ENCODE measurements at regions not wholly inside any gene's neighbourhood (a gene's known extent, or its start where the extent isn't known, plus 50 kb on each side); places are given as distances from the start of the nearest gene placed in this dataset.

- TF ChIP-seq CTCF (conservative IDR thresholded peaks at IDR 0.05; ENCODE audit: low read depth, low read length) = no peak
- H3K4me3 ChIP-seq (ENCODE audit: low read depth, low read length) = no peak overlapping the region
- no peak for DNase-seq (ENCODE audit: low read depth)
Measured at GRCh38 chr12:76173756-76174155, 89.3 kb upstream of the NAP1L1 start.

- peak overlapping the region; percentile 49 for H3K4me3 ChIP-seq (ENCODE audit: low read depth, low read length)
- peak; percentile 93 for TF ChIP-seq CTCF (conservative IDR thresholded peaks at IDR 0.05; ENCODE audit: low read depth, low read length)
- peak; percentile 83 for DNase-seq (ENCODE audit: low read depth)
Measured at GRCh38 chr12:76158518-76159321, 74.2 kb upstream of the NAP1L1 start.

GRCh38 chr12:76156726-76157125 is 72.2 kb upstream of the NAP1L1 start:
- DNase-seq (ENCODE audit: low read depth) = no peak
- TF ChIP-seq CTCF (conservative IDR thresholded peaks at IDR 0.05; ENCODE audit: low read depth, low read length) = no peak
- no peak overlapping the region for H3K4me3 ChIP-seq (ENCODE audit: low read depth, low read length)

- no peak overlapping the region for H3K4me3 ChIP-seq (ENCODE audit: low read depth, low read length)
- no peak for DNase-seq (ENCODE audit: low read depth)
- TF ChIP-seq CTCF (conservative IDR thresholded peaks at IDR 0.05; ENCODE audit: low read depth, low read length) = no peak
Measured at GRCh38 chr12:76156314-76156713, 71.8 kb upstream of the NAP1L1 start.

- no peak for TF ChIP-seq CTCF (conservative IDR thresholded peaks at IDR 0.05; ENCODE audit: low read depth, low read length)
- H3K4me3 ChIP-seq (ENCODE audit: low read depth, low read length) = no peak overlapping the region
- DNase-seq (ENCODE audit: low read depth) = no peak
Measured at GRCh38 chr12:76155157-76155670, 70.7 kb upstream of the NAP1L1 start.

GRCh38 chr12:76153616-76154015 is 69.1 kb upstream of the NAP1L1 start:
- no peak for DNase-seq (ENCODE audit: low read depth)
- H3K4me3 ChIP-seq (ENCODE audit: low read depth, low read length) = no peak overlapping the region
- TF ChIP-seq CTCF (conservative IDR thresholded peaks at IDR 0.05; ENCODE audit: low read depth, low read length) = no peak
